ENCODE measurements at regions not wholly inside any gene's neighbourhood (a gene's known extent, or its start where the extent isn't known, plus 50 kb on each side); places are given as distances from the start of the nearest gene placed in this dataset.

DNA sequence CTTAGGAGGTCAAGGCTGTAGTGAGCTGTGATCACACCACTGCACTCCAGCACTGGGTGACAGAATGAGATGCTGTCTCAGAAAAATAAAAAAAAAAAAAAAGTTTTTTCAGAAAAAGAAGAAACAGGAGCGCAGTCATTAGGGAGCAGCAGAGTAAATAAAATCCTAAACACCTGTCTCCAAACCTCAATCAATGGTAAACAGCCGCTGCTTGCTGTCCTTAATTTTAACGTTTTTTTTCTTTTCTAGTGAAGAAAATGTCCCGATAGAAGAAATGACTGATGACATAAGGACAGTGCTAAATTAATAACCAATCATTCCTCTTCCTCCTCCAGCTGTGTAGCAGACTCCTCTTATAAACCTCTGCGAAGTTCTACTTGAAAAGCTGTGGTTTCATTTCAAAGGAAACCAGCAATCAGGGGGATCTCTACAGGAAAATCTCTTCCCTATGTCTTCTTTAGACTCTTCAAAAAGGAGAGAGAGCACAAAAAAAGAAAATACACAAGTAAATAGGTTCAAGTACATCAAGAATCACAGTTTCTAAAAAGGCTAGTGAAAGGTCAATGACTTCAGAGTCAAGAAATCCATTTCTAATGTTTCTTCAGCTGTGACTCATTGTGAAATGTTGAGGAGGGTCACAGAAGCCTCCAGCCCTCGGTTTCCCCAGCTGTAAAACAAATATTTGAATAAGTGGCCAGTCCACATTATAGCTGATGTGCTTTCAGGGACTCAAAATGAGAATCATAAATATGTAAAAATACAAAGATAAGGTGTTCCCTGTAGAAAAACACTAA is 127.6 kb downstream of the TMCO5A start:
- H3K4me1 ChIP-seq (ENCODE audit: insufficient read depth, low read length): peaks cover 17% of the 10 kb centered on the region
- H3K9me3 ChIP-seq (ENCODE audit: low read length): no peaks in the 10 kb centered on the region
- no peak for TF ChIP-seq EZH2phosphoT487 (IDR thresholded peaks at IDR 0.05; ENCODE audit: borderline replicate concordance, low read length)
- TF ChIP-seq, protein P1, sequence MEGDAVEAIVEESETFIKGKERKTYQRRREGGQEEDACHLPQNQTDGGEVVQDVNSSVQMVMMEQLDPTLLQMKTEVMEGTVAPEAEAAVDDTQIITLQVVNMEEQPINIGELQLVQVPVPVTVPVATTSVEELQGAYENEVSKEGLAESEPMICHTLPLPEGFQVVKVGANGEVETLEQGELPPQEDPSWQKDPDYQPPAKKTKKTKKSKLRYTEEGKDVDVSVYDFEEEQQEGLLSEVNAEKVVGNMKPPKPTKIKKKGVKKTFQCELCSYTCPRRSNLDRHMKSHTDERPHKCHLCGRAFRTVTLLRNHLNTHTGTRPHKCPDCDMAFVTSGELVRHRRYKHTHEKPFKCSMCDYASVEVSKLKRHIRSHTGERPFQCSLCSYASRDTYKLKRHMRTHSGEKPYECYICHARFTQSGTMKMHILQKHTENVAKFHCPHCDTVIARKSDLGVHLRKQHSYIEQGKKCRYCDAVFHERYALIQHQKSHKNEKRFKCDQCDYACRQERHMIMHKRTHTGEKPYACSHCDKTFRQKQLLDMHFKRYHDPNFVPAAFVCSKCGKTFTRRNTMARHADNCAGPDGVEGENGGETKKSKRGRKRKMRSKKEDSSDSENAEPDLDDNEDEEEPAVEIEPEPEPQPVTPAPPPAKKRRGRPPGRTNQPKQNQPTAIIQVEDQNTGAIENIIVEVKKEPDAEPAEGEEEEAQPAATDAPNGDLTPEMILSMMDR (conservative IDR thresholded peaks at IDR 0.05; ENCODE audit: low read depth, low read length): no peak
- TF ChIP-seq EZH2 (IDR thresholded peaks at IDR 0.05; ENCODE audit: low read length, unreplicated experiment): no peak
- H2AFZ ChIP-seq (ENCODE audit: low read length): no peak overlapping the region
- intact Hi-C loops (cut with micrococcal nuclease): no loop called here
- POLR2A ChIA-PET (ENCODE audit: unreplicated experiment): no interaction called here
- no peaks in the 10 kb centered on the region for H4K20me1 ChIP-seq (ENCODE audit: low read length)
- CTCF ChIA-PET: no interaction called here
- H3F3A ChIP-seq (ENCODE audit: low read length, unreplicated experiment): no peaks in the 10 kb centered on the region
- ATAC-seq: no peak
- no peaks in the 10 kb centered on the region for H3K79me2 ChIP-seq (ENCODE audit: low read length)
- no peak for DNase-seq
- 0 out of 2 replicates have a peak, but pooled peaks cover 3% of the 10 kb centered on the region for H3K9me2 ChIP-seq (replicated peaks; ENCODE audit: low read length)
- H3K4me3 ChIP-seq (ENCODE audit: low read length): no peak overlapping the region
- no peaks in the 10 kb centered on the region for H3K36me3 ChIP-seq (ENCODE audit: low read depth, low read length)
- BruUV-seq (replicated peaks): no TSS peak
- H3K4me2 ChIP-seq (ENCODE audit: low read length): no peak overlapping the region
- no peaks in the 10 kb centered on the region for H3K27me3 ChIP-seq (ENCODE audit: low read length)
- no peak overlapping the region for H3K27ac ChIP-seq (ENCODE audit: low read length)
- no peak overlapping the region for H3K9ac ChIP-seq (ENCODE audit: low read length)

DNA sequence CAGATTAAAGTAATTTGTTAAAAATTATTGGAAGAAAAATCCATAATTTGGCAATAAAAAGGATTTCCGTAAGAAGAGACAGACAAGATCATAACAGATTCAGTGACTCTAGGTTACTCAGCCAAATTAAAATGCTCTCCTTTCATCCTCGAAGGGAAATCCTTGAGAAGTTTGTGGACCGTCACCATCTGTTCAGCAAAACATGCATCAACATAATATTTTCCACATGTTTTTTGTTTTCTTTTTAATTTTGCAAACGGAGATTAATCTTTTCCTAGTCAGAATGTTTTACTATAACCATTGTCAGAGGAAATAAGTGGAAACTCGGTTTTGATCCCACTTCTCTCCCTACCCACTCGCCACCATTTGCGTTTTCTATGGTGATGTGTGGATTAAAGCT is 128.3 kb downstream of the TMCO5A start:
- no peak overlapping the region for H3K9ac ChIP-seq (ENCODE audit: low read length)
- no peaks in the 10 kb centered on the region for H3K79me2 ChIP-seq (ENCODE audit: low read length)
- no peaks in the 10 kb centered on the region for H3K9me3 ChIP-seq (ENCODE audit: low read length)
- POLR2A ChIA-PET (ENCODE audit: unreplicated experiment): no interaction called here
- no peaks in the 10 kb centered on the region for H4K20me1 ChIP-seq (ENCODE audit: low read length)
- H3K4me3 ChIP-seq (ENCODE audit: low read length): no peak overlapping the region
- no peak for ATAC-seq
- 0 out of 2 replicates have a peak, but pooled peaks cover 3% of the 10 kb centered on the region for H3K9me2 ChIP-seq (replicated peaks; ENCODE audit: low read length)
- H3K4me2 ChIP-seq (ENCODE audit: low read length): no peak overlapping the region
- H3K27me3 ChIP-seq (ENCODE audit: low read length): no peaks in the 10 kb centered on the region
- TF ChIP-seq, protein P1 (conservative IDR thresholded peaks at IDR 0.05; ENCODE audit: low read depth, low read length): no peak
- no peak for TF ChIP-seq EZH2 (IDR thresholded peaks at IDR 0.05; ENCODE audit: low read length, unreplicated experiment)
- no peak for DNase-seq
- no peaks in the 10 kb centered on the region for H3F3A ChIP-seq (ENCODE audit: low read length, unreplicated experiment)
- intact Hi-C loops (cut with micrococcal nuclease): no loop called here
- H3K4me1 ChIP-seq (ENCODE audit: insufficient read depth, low read length): peaks cover 17% of the 10 kb centered on the region
- no peak overlapping the region for H3K27ac ChIP-seq (ENCODE audit: low read length)
- BruUV-seq (replicated peaks): no TSS peak
- no peaks in the 10 kb centered on the region for H3K36me3 ChIP-seq (ENCODE audit: low read depth, low read length)
- CTCF ChIA-PET: no interaction called here
- no peak overlapping the region for H2AFZ ChIP-seq (ENCODE audit: low read length)

DNA sequence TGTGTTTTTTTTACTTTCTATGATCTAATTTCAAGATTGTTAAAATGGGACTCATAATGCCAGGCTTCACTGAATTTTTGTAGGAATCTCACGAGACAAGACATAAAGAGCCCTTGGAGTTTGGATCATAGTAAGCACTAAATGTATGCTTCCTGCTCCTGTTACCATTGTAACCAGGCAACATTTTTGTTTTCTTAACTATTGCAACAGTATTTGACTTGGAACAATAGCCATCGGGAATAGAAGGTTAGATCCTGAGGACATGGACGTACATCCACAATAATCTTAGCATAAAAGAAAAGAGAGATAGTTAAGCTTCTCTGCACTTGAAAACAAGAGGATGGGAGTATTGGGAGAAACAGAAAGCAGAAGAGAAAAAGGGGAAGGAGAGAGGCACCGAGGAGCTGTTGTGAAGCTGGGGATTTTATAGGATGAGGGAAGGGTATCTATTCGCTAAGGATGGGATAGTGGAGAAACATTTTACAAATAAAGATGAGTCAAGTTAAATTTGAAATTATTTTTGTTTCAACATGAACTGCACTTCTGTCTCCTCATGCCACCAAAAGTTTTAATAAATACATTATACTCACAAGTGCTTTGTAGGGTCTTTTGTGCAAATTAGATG is 131.4 kb downstream of the TMCO5A start:
- intact Hi-C loops (cut with micrococcal nuclease): no loop called here
- TF ChIP-seq EZH2 (IDR thresholded peaks at IDR 0.05; ENCODE audit: low read length, unreplicated experiment) (no peak), EZH2phosphoT487 (IDR thresholded peaks at IDR 0.05; ENCODE audit: borderline replicate concordance, low read length) (no peak)
- TF ChIP-seq, protein P1 (conservative IDR thresholded peaks at IDR 0.05; ENCODE audit: low read depth, low read length): no peak

More for the DNA sequence above, 131.4 kb downstream of the TMCO5A start:
- no peak overlapping the region for H3K27ac ChIP-seq (ENCODE audit: low read length)
- no peak overlapping the region for H3K4me2 ChIP-seq (ENCODE audit: low read length)
- no peaks in the 10 kb centered on the region for H3K79me2 ChIP-seq (ENCODE audit: low read length)
- ChIA-PET POLR2A (ENCODE audit: unreplicated experiment) (interaction anchor here (0.6 kb wide), 1 partner anchor 14 kb away, joined by 3 read pairs; no protein-coding TSS in a partner anchor), CTCF (no interaction called here)
- H3K9me2 ChIP-seq (replicated peaks; ENCODE audit: low read length): 0 out of 2 replicates have a peak, but pooled peaks cover 3% of the 10 kb centered on the region
- H3K9ac ChIP-seq (ENCODE audit: low read length): no peak overlapping the region
- H3K9me3 ChIP-seq (ENCODE audit: low read length): no peaks in the 10 kb centered on the region
- H3K36me3 ChIP-seq (ENCODE audit: low read depth, low read length): no peaks in the 10 kb centered on the region
- DNase-seq (no peak), ATAC-seq (no peak)
- no peaks in the 10 kb centered on the region for H3K27me3 ChIP-seq (ENCODE audit: low read length)
- no peaks in the 10 kb centered on the region for H4K20me1 ChIP-seq (ENCODE audit: low read length)
- H3F3A ChIP-seq (ENCODE audit: low read length, unreplicated experiment): no peaks in the 10 kb centered on the region
- H3K4me1 ChIP-seq (ENCODE audit: insufficient read depth, low read length): peaks cover 36% of the 10 kb centered on the region
- H3K4me3 ChIP-seq (ENCODE audit: low read length): no peak overlapping the region
- no peak overlapping the region for H2AFZ ChIP-seq (ENCODE audit: low read length)
- BruUV-seq (replicated peaks): no TSS peak
